MM.1S (cell line): ENCODE measurements at regions not wholly inside any gene's neighbourhood (a gene's known extent, or its start where the extent isn't known, plus 50 kb on each side); places are given as distances from the start of the nearest gene placed in this dataset.

Source experiments
- EZH2phosphoT487 ChIP-seq: fragments of 300-600 bp; sonication (generic); IDR thresholded peaks from 2 replicates; pipeline ENCODE4 v1.6.1; 2018; ENCODE audit warnings: antibody characterized with exemption, low read length
- TF ChIP-seq, protein P1 (sequence below): fragments of 300-600 bp; sonication (generic); IDR thresholded peaks from 2 replicates; pipeline ENCODE4 v1.5.1; 2016; ENCODE audit warnings: antibody characterized with exemption, low read length, mixed read lengths

DNA sequence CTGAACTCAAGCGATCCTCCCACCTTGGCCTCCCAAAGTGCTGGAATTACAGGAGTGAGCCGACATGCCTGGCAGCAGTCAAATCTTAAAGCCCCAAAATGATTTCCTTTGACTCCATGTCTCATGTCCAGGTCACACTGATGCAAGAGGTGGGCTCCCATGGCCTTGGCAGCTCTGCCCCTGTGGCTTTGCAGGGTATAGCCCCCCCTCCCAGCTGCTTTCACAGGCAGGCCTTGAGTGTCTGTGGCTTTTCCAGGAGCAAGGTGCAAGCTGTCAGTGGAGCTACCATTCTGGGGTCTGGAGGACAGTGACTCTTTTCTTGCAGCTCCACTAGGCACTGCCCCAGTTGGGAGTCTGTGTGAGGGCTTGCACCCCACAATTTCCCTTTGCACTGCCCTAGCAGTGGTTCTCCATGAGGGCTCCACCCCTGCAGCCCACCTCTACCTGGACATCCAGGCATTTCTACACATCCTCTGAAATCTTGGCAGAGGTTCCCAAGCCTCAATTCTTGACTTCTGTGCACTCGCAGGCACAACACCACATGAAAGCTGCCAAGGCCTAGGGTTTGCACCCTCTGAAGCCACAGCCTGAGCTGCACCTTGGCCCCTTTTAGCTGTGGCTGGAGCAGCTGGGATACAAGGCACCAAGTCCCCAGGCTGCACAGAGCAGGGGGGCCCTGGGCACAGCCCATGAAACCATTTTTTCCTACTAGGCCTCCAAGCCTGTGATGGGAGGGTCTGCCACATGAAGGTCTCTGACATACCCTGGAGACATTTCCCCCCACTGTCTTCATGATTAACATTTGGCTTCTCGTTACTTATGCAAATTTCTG, 79.3 kb upstream of the ARL4D start:
- TF ChIP-seq, protein P1, sequence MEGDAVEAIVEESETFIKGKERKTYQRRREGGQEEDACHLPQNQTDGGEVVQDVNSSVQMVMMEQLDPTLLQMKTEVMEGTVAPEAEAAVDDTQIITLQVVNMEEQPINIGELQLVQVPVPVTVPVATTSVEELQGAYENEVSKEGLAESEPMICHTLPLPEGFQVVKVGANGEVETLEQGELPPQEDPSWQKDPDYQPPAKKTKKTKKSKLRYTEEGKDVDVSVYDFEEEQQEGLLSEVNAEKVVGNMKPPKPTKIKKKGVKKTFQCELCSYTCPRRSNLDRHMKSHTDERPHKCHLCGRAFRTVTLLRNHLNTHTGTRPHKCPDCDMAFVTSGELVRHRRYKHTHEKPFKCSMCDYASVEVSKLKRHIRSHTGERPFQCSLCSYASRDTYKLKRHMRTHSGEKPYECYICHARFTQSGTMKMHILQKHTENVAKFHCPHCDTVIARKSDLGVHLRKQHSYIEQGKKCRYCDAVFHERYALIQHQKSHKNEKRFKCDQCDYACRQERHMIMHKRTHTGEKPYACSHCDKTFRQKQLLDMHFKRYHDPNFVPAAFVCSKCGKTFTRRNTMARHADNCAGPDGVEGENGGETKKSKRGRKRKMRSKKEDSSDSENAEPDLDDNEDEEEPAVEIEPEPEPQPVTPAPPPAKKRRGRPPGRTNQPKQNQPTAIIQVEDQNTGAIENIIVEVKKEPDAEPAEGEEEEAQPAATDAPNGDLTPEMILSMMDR, result no peak
- no peak for TF ChIP-seq EZH2phosphoT487
